SHP77 treated with DMSO at 0.1 percent for 48 hours (cell line): ENCODE measurements at regions not wholly inside any gene's neighbourhood (a gene's known extent, or its start where the extent isn't known, plus 50 kb on each side); places are given as distances from the start of the nearest gene placed in this dataset.
"Not testable (repeated sequence)": the region's sequence is repeated elsewhere in the genome, so short reads cannot be mapped to it uniquely, and the experiment has no call there.

Experiments used
- DNase-seq: peaks from one replicate; lab custom pipeline; 2025; lab: John Stamatoyannopoulos, UW

- no peak for DNase-seq
These were observed 176.2 kb downstream of the SMC2 start for GRCh38 chr9:104269996-104270963.

GRCh38 chr9:104276709-104277245, 182.7 kb downstream of the SMC2 start:
- no peak for DNase-seq

- DNase-seq, result no peak
These were observed 184.9 kb downstream of the SMC2 start for GRCh38 chr9:104278929-104279496.

GRCh38 chr9:104279535-104280177, 185.5 kb downstream of the SMC2 start:
- no peak for DNase-seq

- no peak for DNase-seq
These were observed 186.1 kb downstream of the SMC2 start for GRCh38 chr9:104280178-104280560.

GRCh38 chr9:104280711-104281110, 186.6 kb downstream of the SMC2 start:
- no peak for DNase-seq

- no peak for DNase-seq
These were observed 192.1 kb downstream of the SMC2 start for GRCh38 chr9:104286187-104286586.

- no peak for DNase-seq
These were observed 192.7 kb downstream of the SMC2 start for GRCh38 chr9:104286799-104287198.

GRCh38 chr9:104287253-104287878, 193.3 kb downstream of the SMC2 start:
- no peak for DNase-seq

GRCh38 chr9:104293877-104294276, 199.8 kb downstream of the SMC2 start:
- no peak for DNase-seq

- no peak for DNase-seq
These were observed 203.9 kb upstream of the OR13F1 start for GRCh38 chr9:104300124-104300523.

- peak; percentile 15 for DNase-seq
These were observed 202.3 kb upstream of the OR13F1 start for GRCh38 chr9:104301755-104302154.

- no peak for DNase-seq
These were observed 201.3 kb upstream of the OR13F1 start for GRCh38 chr9:104302775-104303174.

- DNase-seq, result no peak
These were observed 199.1 kb upstream of the OR13F1 start for GRCh38 chr9:104304925-104305324.

GRCh38 chr9:104313396-104314110, 190.5 kb upstream of the OR13F1 start:
- DNase-seq, result no peak

- DNase-seq, result not testable (repeated sequence)
These were observed 187.7 kb upstream of the OR13F1 start for GRCh38 chr9:104316201-104317009.

GRCh38 chr9:104319198-104319597, 184.9 kb upstream of the OR13F1 start:
- DNase-seq, result no peak

GRCh38 chr9:104319685-104320084, 184.4 kb upstream of the OR13F1 start:
- DNase-seq, result peak; percentile 61

- no peak for DNase-seq
These were observed 181.5 kb upstream of the OR13F1 start for GRCh38 chr9:104322596-104322995.

- DNase-seq, result not testable (repeated sequence)
These were observed 179.9 kb upstream of the OR13F1 start for GRCh38 chr9:104323967-104324694.
